ENCODE measurements at regions not wholly inside any gene's neighbourhood (a gene's known extent, or its start where the extent isn't known, plus 50 kb on each side); places are given as distances from the start of the nearest gene placed in this dataset.
"Not testable (repeated sequence)": the region's sequence is repeated elsewhere in the genome, so short reads cannot be mapped to it uniquely, and the experiment has no call there.

DNA sequence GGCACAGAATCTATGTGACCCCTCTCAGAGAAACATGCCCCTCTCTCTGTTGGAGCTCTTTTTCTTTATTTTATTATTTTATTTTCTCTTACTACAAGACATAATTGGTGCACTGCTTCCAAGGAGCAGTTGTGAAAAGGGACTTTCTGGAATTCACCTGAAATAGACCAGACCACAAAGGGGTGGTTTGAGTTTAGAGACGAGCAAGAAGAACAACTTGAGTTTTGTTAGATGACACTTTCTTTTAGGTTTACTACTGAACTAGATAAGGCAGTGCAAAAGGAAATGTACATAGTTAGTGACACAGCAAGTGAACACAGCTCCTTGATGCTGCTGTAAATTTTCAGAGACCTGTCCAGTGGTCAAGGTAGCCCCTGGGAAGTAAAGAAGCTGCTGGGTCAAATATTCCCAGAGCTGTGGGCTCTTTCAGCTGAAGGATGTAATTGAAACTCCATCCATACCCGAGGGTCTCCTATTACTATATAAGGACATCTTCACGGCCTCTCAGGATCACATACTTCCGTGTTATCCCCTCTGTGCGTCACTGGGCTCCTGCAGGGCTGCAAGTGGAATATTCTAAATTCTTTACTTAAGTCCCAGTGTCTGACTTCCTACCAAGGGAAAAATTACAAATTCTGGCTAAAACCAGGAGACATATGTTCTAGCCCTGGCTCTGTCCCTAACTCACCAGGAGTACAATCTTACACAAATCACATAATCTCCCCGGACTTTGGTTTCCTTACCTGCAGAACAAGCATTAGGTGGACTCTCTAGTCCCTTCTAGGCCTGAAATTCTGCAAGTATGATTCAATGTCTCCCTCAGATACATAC is 69.1 kb upstream of the ADTRP start:
- Mint-ChIP-seq H3K36me3 (ENCODE audit: unreplicated experiment) (no peaks in the 10 kb centered on the region), H3K27me3 (ENCODE audit: unreplicated experiment) (no peaks in the 10 kb centered on the region), H3K9me3 (ENCODE audit: unreplicated experiment) (peaks cover 4% of the 10 kb centered on the region), H3K27ac (ENCODE audit: unreplicated experiment) (no peak overlapping the region), H3K4me3 (ENCODE audit: unreplicated experiment) (no peak overlapping the region), H3K4me1 (ENCODE audit: unreplicated experiment) (peaks cover 7% of the 10 kb centered on the region)
- TF ChIP-seq, protein P1, sequence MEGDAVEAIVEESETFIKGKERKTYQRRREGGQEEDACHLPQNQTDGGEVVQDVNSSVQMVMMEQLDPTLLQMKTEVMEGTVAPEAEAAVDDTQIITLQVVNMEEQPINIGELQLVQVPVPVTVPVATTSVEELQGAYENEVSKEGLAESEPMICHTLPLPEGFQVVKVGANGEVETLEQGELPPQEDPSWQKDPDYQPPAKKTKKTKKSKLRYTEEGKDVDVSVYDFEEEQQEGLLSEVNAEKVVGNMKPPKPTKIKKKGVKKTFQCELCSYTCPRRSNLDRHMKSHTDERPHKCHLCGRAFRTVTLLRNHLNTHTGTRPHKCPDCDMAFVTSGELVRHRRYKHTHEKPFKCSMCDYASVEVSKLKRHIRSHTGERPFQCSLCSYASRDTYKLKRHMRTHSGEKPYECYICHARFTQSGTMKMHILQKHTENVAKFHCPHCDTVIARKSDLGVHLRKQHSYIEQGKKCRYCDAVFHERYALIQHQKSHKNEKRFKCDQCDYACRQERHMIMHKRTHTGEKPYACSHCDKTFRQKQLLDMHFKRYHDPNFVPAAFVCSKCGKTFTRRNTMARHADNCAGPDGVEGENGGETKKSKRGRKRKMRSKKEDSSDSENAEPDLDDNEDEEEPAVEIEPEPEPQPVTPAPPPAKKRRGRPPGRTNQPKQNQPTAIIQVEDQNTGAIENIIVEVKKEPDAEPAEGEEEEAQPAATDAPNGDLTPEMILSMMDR (IDR thresholded peaks at IDR 0.05): no peak
- DNase-seq (ENCODE audit: extremely low spot score, unreplicated experiment): no peak

DNA sequence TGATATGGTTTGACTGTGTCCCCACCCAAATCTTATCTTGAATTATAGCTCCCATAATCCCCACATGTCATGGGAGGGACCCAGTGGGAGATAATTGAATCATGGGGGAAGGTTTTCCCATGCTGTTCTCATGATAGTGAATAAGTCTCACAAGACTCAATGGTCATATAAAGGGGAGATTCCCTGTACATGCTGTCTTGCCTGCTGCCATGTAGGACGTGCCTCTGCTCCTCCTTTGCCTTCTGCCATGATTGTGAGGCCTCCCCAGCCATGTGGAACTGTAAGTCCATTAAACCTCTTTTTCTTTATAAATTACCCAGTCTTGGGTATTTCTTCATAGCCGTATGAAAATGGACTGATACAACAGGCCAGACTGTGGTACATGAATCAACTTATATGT is 68.5 kb upstream of the ADTRP start:
- not testable (repeated sequence) for H3K4me1 Mint-ChIP-seq (ENCODE audit: unreplicated experiment); H3K27me3 Mint-ChIP-seq (ENCODE audit: unreplicated experiment); H3K36me3 Mint-ChIP-seq (ENCODE audit: unreplicated experiment); DNase-seq (ENCODE audit: extremely low spot score, unreplicated experiment); H3K9me3 Mint-ChIP-seq (ENCODE audit: unreplicated experiment); H3K4me3 Mint-ChIP-seq (ENCODE audit: unreplicated experiment); H3K27ac Mint-ChIP-seq (ENCODE audit: unreplicated experiment)

DNA sequence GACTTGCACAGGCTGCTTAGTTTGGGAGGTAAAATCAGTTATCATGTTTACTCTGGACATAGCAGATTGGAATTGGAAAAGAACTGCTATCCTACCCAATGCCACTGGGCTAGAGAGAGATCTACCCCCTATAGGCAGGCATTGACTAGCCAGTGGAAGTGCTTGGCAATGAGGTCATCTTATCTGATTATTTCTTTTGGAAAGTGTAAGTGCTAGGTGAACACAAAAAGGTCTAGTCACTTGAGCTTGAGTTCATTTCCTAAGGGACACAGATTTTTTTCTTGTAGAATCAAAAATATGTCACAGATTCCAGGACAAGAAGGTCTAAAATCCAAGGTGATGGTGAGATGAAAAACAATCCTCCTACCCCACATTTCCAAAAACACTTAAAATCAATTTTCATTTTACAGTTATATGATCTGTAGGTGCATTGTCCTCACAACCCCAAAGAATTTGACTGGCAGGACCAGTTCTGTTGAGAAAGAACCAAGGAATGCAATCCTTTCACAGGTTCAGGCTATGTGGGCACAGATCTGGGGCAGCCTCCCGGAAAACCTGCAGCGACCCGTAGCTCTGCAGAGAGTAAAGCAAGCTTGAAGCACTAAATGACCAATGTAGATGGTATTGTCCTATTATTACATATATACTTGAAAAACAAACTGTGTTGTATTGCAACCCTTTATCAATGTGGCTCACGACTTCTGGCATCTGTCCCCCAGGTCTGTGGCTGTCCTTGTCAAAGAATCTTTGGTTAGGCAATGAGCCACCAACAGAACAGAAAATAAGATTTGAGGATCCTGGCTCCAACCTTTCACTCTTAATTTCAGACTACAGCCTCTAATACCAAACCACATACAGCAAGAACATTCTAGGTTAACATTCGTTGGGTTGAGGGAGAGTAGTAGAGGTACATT is 67.3 kb upstream of the ADTRP start:
- H3K4me1 Mint-ChIP-seq (ENCODE audit: unreplicated experiment): no peaks in the 10 kb centered on the region
- no peak for DNase-seq (ENCODE audit: extremely low spot score, unreplicated experiment)
- H3K9me3 Mint-ChIP-seq (ENCODE audit: unreplicated experiment): peaks cover 7% of the 10 kb centered on the region
- no peak overlapping the region for H3K27ac Mint-ChIP-seq (ENCODE audit: unreplicated experiment)
- H3K4me3 Mint-ChIP-seq (ENCODE audit: unreplicated experiment): no peak overlapping the region
- H3K36me3 Mint-ChIP-seq (ENCODE audit: unreplicated experiment): no peaks in the 10 kb centered on the region
- TF ChIP-seq, protein P1 (IDR thresholded peaks at IDR 0.05): no peak
- H3K27me3 Mint-ChIP-seq (ENCODE audit: unreplicated experiment): no peaks in the 10 kb centered on the region

DNA sequence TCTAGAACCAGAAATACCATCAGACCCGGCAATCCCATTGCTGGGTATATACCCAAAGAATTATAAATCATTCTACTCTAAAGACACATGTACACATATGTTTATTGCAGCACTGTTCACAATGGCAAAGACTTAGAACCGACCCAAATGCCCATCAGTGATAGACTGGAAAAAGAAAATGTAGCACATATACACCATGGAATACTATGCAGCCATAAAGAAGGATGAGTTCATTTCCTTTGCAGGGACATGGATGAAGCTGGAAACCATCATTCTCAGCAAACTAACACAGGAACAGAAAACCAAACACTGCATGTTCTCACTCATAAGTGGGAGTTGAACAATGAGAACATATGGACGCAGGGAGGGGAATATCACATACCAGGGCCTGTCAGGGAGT is 64.2 kb upstream of the ADTRP start:
- not testable (repeated sequence) for H3K4me1 Mint-ChIP-seq (ENCODE audit: unreplicated experiment); H3K27ac Mint-ChIP-seq (ENCODE audit: unreplicated experiment); H3K36me3 Mint-ChIP-seq (ENCODE audit: unreplicated experiment); H3K27me3 Mint-ChIP-seq (ENCODE audit: unreplicated experiment); H3K4me3 Mint-ChIP-seq (ENCODE audit: unreplicated experiment); DNase-seq (ENCODE audit: extremely low spot score, unreplicated experiment)
- peaks cover 28% of the 10 kb centered on the region for H3K9me3 Mint-ChIP-seq (ENCODE audit: unreplicated experiment)

DNA sequence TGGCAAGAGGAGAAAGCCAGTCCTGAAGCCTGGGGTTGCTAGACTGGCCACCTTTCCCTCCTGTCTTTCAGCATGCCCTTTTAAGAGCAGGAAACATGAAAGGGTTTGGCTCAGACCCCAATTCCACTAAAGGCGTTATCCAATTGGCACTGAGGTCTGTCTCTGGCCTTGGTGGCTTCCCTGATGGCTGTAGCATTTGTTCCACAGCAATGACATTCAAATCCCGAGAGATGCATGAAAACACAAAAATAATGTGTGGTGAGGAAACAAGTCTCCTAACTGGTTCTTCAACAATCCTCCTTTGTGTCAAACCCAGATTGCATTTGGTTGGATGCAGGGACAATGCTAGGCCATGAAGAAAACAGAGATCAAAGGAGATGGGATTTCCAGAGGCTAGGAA is 56.5 kb upstream of the ADTRP start:
- Mint-ChIP-seq H3K27ac (ENCODE audit: unreplicated experiment) (no peak overlapping the region), H3K4me1 (ENCODE audit: unreplicated experiment) (no peaks in the 10 kb centered on the region), H3K36me3 (ENCODE audit: unreplicated experiment) (peaks cover 3% of the 10 kb centered on the region), H3K4me3 (ENCODE audit: unreplicated experiment) (no peak overlapping the region), H3K9me3 (ENCODE audit: unreplicated experiment) (peaks cover 16% of the 10 kb centered on the region), H3K27me3 (ENCODE audit: unreplicated experiment) (no peaks in the 10 kb centered on the region)
- TF ChIP-seq, protein P1 (IDR thresholded peaks at IDR 0.05): no peak
- no peak for DNase-seq (ENCODE audit: extremely low spot score, unreplicated experiment)
